SH-SY5Y (cell line): ENCODE measurements at regions not wholly inside any gene's neighbourhood (a gene's known extent, or its start where the extent isn't known, plus 50 kb on each side); places are given as distances from the start of the nearest gene placed in this dataset.

Experiments used
- GATA2 ChIP-seq: IDR thresholded peaks from 2 replicates; pipeline ENCODE4 v1.6.1; 2011; ENCODE audit warnings: mild to moderate bottlenecking, low read depth, low read length
- GATA3 ChIP-seq: IDR thresholded peaks from 2 replicates; pipeline ENCODE4 v1.6.1; 2011; ENCODE audit warnings: low read depth, mild to moderate bottlenecking, low read length, moderate library complexity

DNA sequence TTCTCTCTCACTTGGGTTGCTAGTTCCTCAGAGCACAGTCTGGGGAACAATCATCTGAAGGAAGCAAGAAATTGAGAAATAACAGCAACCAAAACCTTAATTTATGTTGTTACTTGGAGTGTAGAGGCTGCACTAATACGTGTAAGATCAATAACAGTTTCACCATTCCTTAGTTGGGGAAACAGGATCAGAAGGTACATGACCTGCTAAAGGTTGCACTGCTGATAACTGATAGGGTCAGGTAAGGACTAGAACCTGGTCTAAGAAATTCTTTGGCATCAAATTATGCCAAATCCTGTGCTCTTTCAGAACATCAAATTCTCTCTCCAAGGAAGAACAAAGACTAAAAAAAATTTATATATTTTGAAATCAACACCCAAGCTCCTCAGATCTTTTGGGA is 278.6 kb upstream of the C9orf72 start:
- TF ChIP-seq GATA2 (no peak), GATA3 (no peak)
